Astrocyte (in vitro differentiated cells and primary cell): ENCODE measurements at regions not wholly inside any gene's neighbourhood (a gene's known extent, or its start where the extent isn't known, plus 50 kb on each side); places are given as distances from the start of the nearest gene placed in this dataset.
"Not testable (repeated sequence)": the region's sequence is repeated elsewhere in the genome, so short reads cannot be mapped to it uniquely, and the experiment has no call there.

Experiments used
- DNase-seq: peaks from one replicate; pipeline ENCODE4 v3.0.0-alpha.2; 2010; ENCODE audit warnings: low read depth
- FAIRE-seq: peaks from 2 replicates; lab custom pipeline; 2011; peaks lifted over from hg19 to GRCh38; lab: Jason Lieb, UNC
- H2AFZ ChIP-seq: 2 replicates; pipeline ENCODE4 v1.6.0; 2012; ENCODE audit warnings: low read depth, low read length, inconsistent platforms
- H3K27ac ChIP-seq: 2 replicates; pipeline ENCODE4 v1.5.1; 2011; ENCODE audit warnings: low read depth, low read length, inconsistent platforms
- H3K27me3 ChIP-seq: 2 replicates; pipeline ENCODE4 v1.6.0; 2011; ENCODE audit warnings: low read length, inconsistent platforms; ENCODE audit not compliant: insufficient read depth
- H3K36me3 ChIP-seq: 2 replicates; pipeline ENCODE4 v1.5.1; 2011; ENCODE audit warnings: low read length, inconsistent platforms; ENCODE audit not compliant: insufficient read depth
- H3K4me1 ChIP-seq: 2 replicates; pipeline ENCODE4 v1.5.1; 2011; ENCODE audit warnings: low read length, inconsistent platforms; ENCODE audit not compliant: insufficient read depth
- H3K4me2 ChIP-seq: 2 replicates; pipeline ENCODE4 v1.6.0; 2012; ENCODE audit warnings: low read length, inconsistent platforms
- H3K4me3 ChIP-seq: 2 replicates; pipeline ENCODE4 v1.5.1; 2011; ENCODE audit warnings: low read depth, mild to moderate bottlenecking, low read length, inconsistent platforms; ENCODE audit not compliant: insufficient read depth
- H3K79me2 ChIP-seq: 2 replicates; pipeline ENCODE4 v1.6.0; 2012; ENCODE audit warnings: mild to moderate bottlenecking, low read length, inconsistent platforms; ENCODE audit not compliant: insufficient read depth
- H3K9ac ChIP-seq: 2 replicates; pipeline ENCODE4 v1.6.0; 2012; ENCODE audit warnings: mild to moderate bottlenecking, low read length, inconsistent platforms
- H3K9me3 ChIP-seq: 2 replicates; pipeline ENCODE4 v1.5.1; 2012; ENCODE audit warnings: low read depth, mild to moderate bottlenecking, low read length, inconsistent platforms; ENCODE audit not compliant: insufficient read depth
- H4K20me1 ChIP-seq: 2 replicates; pipeline ENCODE4 v1.6.0; 2012; ENCODE audit warnings: low read length, inconsistent platforms; ENCODE audit not compliant: insufficient read depth
- H3K27ac Mint-ChIP-seq: one replicate; pipeline ENCODE4 v1.8.0; 2021; ENCODE audit warnings: mild to moderate bottlenecking, mixed read lengths; ENCODE audit not compliant: unreplicated experiment
- H3K27me3 Mint-ChIP-seq: one replicate; pipeline ENCODE4 v1.8.0; 2021; ENCODE audit warnings: low read depth, mixed read lengths; ENCODE audit not compliant: unreplicated experiment
- H3K36me3 Mint-ChIP-seq: one replicate; pipeline ENCODE4 v1.8.0; 2021; ENCODE audit warnings: low read depth, mixed read lengths; ENCODE audit not compliant: unreplicated experiment
- H3K4me1 Mint-ChIP-seq: one replicate; pipeline ENCODE4 v1.8.0; 2021; ENCODE audit warnings: low read depth, mixed read lengths; ENCODE audit not compliant: unreplicated experiment
- H3K4me3 Mint-ChIP-seq: one replicate; pipeline ENCODE4 v1.8.0; 2021; ENCODE audit warnings: mild to moderate bottlenecking, moderate library complexity, mixed read lengths; ENCODE audit not compliant: unreplicated experiment
- H3K9me3 Mint-ChIP-seq: one replicate; pipeline ENCODE4 v1.8.0; 2021; ENCODE audit warnings: mild to moderate bottlenecking, mixed read lengths; ENCODE audit not compliant: unreplicated experiment
- EZH2 ChIP-seq: IDR thresholded peaks from 2 replicates; pipeline ENCODE4 v1.6.1; 2012; ENCODE audit warnings: mild to moderate bottlenecking, low read length, inconsistent platforms; ENCODE audit not compliant: insufficient read depth
- TF ChIP-seq, protein P1 (sequence below): IDR thresholded peaks from 2 replicates; pipeline ENCODE4 v1.5.1; 2011; ENCODE audit warnings: low read depth, mild to moderate bottlenecking, inconsistent platforms, low read length, moderate library complexity; ENCODE audit not compliant: insufficient read depth

DNA sequence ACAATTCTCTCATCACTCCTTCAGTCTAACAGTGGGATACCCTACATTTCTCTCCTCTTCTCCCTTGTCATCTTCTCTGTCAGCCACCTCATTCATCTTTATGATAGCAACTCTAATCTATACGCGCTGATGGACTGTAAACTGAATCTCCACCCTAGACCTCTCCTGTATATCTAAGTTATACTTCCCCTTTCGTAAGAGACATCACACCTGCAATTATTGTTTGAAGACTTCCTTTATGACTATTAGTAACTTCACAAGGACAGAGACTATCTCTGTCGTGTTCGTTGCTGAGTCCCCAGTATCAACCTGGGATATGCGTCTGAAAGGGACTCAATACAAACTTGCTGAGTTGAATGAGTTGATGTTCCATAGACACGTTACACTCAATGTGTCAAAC, 263.2 kb downstream of the IRS1 start:
- Histone ChIP-seq H3K36me3 (no peaks in the 10 kb centered on the region), H3K27me3 (no peaks in the 10 kb centered on the region), H3K27ac (no peak overlapping the region), H4K20me1 (no peaks in the 10 kb centered on the region), H3K9me3 (no peaks in the 10 kb centered on the region), H3K4me1 (no peaks in the 10 kb centered on the region), H3K4me2 (no peak overlapping the region), H3K9ac (no peak overlapping the region), H3K4me3 (no peak overlapping the region), H2AFZ (no peak overlapping the region), H3K79me2 (no peaks in the 10 kb centered on the region)
- TF ChIP-seq, protein P1, sequence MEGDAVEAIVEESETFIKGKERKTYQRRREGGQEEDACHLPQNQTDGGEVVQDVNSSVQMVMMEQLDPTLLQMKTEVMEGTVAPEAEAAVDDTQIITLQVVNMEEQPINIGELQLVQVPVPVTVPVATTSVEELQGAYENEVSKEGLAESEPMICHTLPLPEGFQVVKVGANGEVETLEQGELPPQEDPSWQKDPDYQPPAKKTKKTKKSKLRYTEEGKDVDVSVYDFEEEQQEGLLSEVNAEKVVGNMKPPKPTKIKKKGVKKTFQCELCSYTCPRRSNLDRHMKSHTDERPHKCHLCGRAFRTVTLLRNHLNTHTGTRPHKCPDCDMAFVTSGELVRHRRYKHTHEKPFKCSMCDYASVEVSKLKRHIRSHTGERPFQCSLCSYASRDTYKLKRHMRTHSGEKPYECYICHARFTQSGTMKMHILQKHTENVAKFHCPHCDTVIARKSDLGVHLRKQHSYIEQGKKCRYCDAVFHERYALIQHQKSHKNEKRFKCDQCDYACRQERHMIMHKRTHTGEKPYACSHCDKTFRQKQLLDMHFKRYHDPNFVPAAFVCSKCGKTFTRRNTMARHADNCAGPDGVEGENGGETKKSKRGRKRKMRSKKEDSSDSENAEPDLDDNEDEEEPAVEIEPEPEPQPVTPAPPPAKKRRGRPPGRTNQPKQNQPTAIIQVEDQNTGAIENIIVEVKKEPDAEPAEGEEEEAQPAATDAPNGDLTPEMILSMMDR = no peak
- TF ChIP-seq EZH2 = no peak
- H3K27me3 Mint-ChIP-seq = no peaks in the 10 kb centered on the region
- H3K27ac Mint-ChIP-seq = no peak overlapping the region
- H3K36me3 Mint-ChIP-seq = no peaks in the 10 kb centered on the region
- FAIRE-seq = no peak
- H3K9me3 Mint-ChIP-seq = no peaks in the 10 kb centered on the region
- H3K4me3 Mint-ChIP-seq = no peak overlapping the region
- H3K4me1 Mint-ChIP-seq = peaks cover 4% of the 10 kb centered on the region
- DNase-seq = no peak

DNA sequence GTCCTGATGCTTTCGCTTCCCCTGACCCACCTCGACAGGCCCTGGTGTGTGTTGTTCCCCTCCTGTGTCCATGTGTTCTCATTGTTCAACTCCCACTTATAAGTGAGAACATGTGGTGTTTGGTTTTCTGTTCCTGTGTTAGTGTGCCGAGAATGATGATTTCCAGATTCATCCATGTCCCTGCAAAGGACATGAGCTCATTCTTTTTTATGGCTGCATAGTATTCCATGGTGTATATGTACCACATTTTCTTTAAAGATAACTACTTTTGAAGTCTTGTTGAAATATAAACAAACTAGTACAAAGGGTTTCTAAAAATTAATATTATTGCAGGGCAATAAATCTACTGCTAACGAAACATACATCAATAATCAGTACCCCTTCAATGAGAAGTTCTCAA, 266.6 kb downstream of the IRS1 start:
- H4K20me1 ChIP-seq, H3K79me2 ChIP-seq, H3K4me3 Mint-ChIP-seq, H3K4me2 ChIP-seq, H2AFZ ChIP-seq, FAIRE-seq, H3K9me3 Mint-ChIP-seq, DNase-seq, H3K27me3 Mint-ChIP-seq, H3K36me3 Mint-ChIP-seq, H3K4me1 ChIP-seq, H3K4me1 Mint-ChIP-seq, H3K9ac ChIP-seq, H3K27me3 ChIP-seq, H3K36me3 ChIP-seq, H3K4me3 ChIP-seq, H3K9me3 ChIP-seq, H3K27ac Mint-ChIP-seq, H3K27ac ChIP-seq: not testable (repeated sequence)

DNA sequence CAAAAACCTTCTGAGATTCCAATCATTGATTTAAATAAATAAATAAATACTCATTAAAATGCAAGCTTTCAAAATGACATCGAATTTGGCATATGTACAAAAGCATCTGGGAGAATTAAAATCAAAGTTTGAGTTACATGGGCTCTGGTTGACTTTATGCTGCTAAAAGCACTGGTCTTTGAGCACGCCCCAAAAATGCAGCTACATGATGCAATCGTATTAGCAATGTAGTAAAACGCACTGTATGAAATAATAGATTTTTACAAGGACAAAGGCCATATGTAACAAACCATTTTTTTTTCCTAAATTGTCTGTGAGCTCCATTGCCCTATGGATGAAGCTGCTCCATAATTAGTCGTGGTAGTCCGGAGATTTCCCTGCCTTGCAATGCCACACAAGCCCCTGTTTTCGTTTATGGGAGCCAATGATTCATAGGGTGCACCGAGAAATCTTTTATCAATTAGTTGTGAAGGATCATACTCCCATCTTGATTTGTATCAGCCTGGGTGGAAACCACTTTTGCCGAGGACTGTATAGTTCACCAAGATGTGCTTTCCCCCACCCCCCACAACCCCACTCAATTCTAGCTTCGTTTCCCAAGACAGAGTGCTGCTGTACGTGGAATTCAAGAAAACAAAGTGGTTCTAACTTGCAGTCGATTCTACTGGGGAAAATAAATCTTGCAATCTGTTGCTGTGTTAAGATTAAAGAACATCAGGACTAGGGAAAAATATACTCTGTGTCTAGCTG, 268.4 kb downstream of the IRS1 start:
- Histone ChIP-seq H2AFZ (no peak overlapping the region), H3K79me2 (no peaks in the 10 kb centered on the region), H3K4me3 (no peak overlapping the region), H3K27ac (no peak overlapping the region), H4K20me1 (no peaks in the 10 kb centered on the region), H3K9ac (no peak overlapping the region), H3K4me1 (no peaks in the 10 kb centered on the region), H3K27me3 (no peaks in the 10 kb centered on the region), H3K9me3 (no peaks in the 10 kb centered on the region), H3K4me2 (no peak overlapping the region), H3K36me3 (no peaks in the 10 kb centered on the region)
- Mint-ChIP-seq H3K9me3 (no peaks in the 10 kb centered on the region), H3K36me3 (no peaks in the 10 kb centered on the region), H3K4me3 (no peak overlapping the region), H3K27ac (no peak overlapping the region), H3K4me1 (peaks cover 4% of the 10 kb centered on the region), H3K27me3 (no peaks in the 10 kb centered on the region)
- TF ChIP-seq EZH2 = no peak
- TF ChIP-seq, protein P1 = no peak
- DNase-seq = no peak
- no peak for FAIRE-seq
